ENCODE measurements at regions not wholly inside any gene's neighbourhood (a gene's known extent, or its start where the extent isn't known, plus 50 kb on each side); places are given as distances from the start of the nearest gene placed in this dataset.

DNA sequence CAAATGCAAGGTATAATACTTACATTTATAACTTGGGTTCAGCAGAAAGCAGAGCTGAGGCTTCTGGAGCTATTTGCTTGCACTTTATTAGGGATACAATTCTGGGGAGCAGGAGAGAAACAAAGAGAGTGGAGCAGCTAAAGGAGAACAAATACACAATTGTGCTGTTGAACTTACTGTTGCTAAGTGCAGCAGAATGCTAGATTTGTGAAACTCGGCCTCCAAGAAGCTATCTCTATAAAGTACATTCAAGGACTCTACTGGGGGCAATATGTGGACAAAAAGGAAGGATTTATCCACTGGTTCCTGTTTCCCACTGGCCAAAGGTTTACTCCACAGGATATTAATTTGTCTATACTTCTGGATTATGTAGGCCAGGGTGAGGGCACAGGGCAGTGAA, 86.8 kb downstream of the PPP1R2C start:
- no TSS peak for BruUV-seq (replicated peaks)
- no peak for DNase-seq (ENCODE audit: low read depth, low spot score)
- no peak overlapping the region for H3K4me3 ChIP-seq (replicated peaks in 1 of 2; ENCODE audit: low read depth in 1 of 2, low read length in 2 of 2)
- no peaks in the 10 kb centered on the region for H3K36me3 ChIP-seq (ENCODE audit: control insufficient read depth in 1 of 2, insufficient read depth in 2 of 2, low read length in 2 of 2)
- no peaks in the 10 kb centered on the region for H3K9me3 ChIP-seq (ENCODE audit: control insufficient read depth in 1 of 2, insufficient read depth in 1 of 2, low read depth in 1 of 2, low read length in 2 of 2)
- H2AFZ ChIP-seq (ENCODE audit: low read depth, low read length, poor library complexity, severe bottlenecking): no peak overlapping the region
- H3K4me2 ChIP-seq (ENCODE audit: low read length): no peak overlapping the region
- RAD21 ChIA-PET (ENCODE audit: low non-redundant PET in 1 of 2, low total read pairs in 2 of 2, uncharacterized antibody in 2 of 2, unreplicated experiment in 2 of 2): no interaction called here
- H3K4me1 ChIP-seq (ENCODE audit: control insufficient read depth in 1 of 2, insufficient read depth in 2 of 2, low read length in 2 of 2): no peaks in the 10 kb centered on the region
- POLR2A ChIA-PET: no interaction called here
- no peak overlapping the region for H3K9ac ChIP-seq (ENCODE audit: low read length)
- H3K27me3 ChIP-seq (ENCODE audit: insufficient read depth, low read length): no peaks in the 10 kb centered on the region
- no peaks in the 10 kb centered on the region for H4K20me1 ChIP-seq (ENCODE audit: insufficient read depth)
- no peak for ATAC-seq
- H3K79me2 ChIP-seq (ENCODE audit: insufficient read depth, low read length): no peaks in the 10 kb centered on the region
- TF ChIP-seq, protein P1, sequence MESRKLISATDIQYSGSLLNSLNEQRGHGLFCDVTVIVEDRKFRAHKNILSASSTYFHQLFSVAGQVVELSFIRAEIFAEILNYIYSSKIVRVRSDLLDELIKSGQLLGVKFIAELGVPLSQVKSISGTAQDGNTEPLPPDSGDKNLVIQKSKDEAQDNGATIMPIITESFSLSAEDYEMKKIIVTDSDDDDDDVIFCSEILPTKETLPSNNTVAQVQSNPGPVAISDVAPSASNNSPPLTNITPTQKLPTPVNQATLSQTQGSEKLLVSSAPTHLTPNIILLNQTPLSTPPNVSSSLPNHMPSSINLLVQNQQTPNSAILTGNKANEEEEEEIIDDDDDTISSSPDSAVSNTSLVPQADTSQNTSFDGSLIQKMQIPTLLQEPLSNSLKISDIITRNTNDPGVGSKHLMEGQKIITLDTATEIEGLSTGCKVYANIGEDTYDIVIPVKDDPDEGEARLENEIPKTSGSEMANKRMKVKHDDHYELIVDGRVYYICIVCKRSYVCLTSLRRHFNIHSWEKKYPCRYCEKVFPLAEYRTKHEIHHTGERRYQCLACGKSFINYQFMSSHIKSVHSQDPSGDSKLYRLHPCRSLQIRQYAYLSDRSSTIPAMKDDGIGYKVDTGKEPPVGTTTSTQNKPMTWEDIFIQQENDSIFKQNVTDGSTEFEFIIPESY (IDR thresholded peaks at IDR 0.05; ENCODE audit: extremely low read depth, insufficient replicate concordance, low read length): no peak
- TF ChIP-seq POLR2AphosphoS5 (IDR thresholded peaks at IDR 0.05; ENCODE audit: low read depth, low read length) (no peak), SP1 (IDR thresholded peaks at IDR 0.05; ENCODE audit: low read depth) (no peak), SRF (IDR thresholded peaks at IDR 0.05; ENCODE audit: low read depth) (no peak), SIN3A (IDR thresholded peaks at IDR 0.05; ENCODE audit: low read depth) (no peak), CEBPB (IDR thresholded peaks at IDR 0.05; ENCODE audit: low read depth) (no peak), ZNF274 (IDR thresholded peaks at IDR 0.05; ENCODE audit: low read depth, low read length) (no peak), EZH2phosphoT487 (IDR thresholded peaks at IDR 0.05; ENCODE audit: borderline replicate concordance) (no peak), JUND (IDR thresholded peaks at IDR 0.05) (no peak), ELF1 (IDR thresholded peaks at IDR 0.05; ENCODE audit: borderline replicate concordance, low read depth) (no peak), EGR1 (IDR thresholded peaks at IDR 0.05; ENCODE audit: low read depth) (no peak), TCF7L2 (IDR thresholded peaks at IDR 0.05; ENCODE audit: borderline replicate concordance, extremely low read depth, insufficient read depth, insufficient read length) (no peak), YY1 (IDR thresholded peaks at IDR 0.05; ENCODE audit: extremely low read depth, insufficient replicate concordance, low read depth, low read length) (no peak), FOSL1 (IDR thresholded peaks at IDR 0.05; ENCODE audit: low read depth) (no peak), ZFX (IDR thresholded peaks at IDR 0.05) (no peak), POLR2A (IDR thresholded peaks at IDR 0.05; ENCODE audit: borderline replicate concordance, extremely low read depth, insufficient read depth, insufficient read length) (no peak)
- TF ChIP-seq, protein P2, sequence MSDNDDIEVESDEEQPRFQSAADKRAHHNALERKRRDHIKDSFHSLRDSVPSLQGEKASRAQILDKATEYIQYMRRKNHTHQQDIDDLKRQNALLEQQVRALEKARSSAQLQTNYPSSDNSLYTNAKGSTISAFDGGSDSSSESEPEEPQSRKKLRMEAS (IDR thresholded peaks at IDR 0.05): no peak
- TF ChIP-seq, protein P3, sequence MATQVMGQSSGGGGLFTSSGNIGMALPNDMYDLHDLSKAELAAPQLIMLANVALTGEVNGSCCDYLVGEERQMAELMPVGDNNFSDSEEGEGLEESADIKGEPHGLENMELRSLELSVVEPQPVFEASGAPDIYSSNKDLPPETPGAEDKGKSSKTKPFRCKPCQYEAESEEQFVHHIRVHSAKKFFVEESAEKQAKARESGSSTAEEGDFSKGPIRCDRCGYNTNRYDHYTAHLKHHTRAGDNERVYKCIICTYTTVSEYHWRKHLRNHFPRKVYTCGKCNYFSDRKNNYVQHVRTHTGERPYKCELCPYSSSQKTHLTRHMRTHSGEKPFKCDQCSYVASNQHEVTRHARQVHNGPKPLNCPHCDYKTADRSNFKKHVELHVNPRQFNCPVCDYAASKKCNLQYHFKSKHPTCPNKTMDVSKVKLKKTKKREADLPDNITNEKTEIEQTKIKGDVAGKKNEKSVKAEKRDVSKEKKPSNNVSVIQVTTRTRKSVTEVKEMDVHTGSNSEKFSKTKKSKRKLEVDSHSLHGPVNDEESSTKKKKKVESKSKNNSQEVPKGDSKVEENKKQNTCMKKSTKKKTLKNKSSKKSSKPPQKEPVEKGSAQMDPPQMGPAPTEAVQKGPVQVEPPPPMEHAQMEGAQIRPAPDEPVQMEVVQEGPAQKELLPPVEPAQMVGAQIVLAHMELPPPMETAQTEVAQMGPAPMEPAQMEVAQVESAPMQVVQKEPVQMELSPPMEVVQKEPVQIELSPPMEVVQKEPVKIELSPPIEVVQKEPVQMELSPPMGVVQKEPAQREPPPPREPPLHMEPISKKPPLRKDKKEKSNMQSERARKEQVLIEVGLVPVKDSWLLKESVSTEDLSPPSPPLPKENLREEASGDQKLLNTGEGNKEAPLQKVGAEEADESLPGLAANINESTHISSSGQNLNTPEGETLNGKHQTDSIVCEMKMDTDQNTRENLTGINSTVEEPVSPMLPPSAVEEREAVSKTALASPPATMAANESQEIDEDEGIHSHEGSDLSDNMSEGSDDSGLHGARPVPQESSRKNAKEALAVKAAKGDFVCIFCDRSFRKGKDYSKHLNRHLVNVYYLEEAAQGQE (IDR thresholded peaks at IDR 0.05; ENCODE audit: low read depth): no peak
- TF ChIP-seq, protein P4, sequence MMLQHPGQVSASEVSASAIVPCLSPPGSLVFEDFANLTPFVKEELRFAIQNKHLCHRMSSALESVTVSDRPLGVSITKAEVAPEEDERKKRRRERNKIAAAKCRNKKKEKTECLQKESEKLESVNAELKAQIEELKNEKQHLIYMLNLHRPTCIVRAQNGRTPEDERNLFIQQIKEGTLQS (IDR thresholded peaks at IDR 0.05): no peak
- TF ChIP-seq, protein P5, sequence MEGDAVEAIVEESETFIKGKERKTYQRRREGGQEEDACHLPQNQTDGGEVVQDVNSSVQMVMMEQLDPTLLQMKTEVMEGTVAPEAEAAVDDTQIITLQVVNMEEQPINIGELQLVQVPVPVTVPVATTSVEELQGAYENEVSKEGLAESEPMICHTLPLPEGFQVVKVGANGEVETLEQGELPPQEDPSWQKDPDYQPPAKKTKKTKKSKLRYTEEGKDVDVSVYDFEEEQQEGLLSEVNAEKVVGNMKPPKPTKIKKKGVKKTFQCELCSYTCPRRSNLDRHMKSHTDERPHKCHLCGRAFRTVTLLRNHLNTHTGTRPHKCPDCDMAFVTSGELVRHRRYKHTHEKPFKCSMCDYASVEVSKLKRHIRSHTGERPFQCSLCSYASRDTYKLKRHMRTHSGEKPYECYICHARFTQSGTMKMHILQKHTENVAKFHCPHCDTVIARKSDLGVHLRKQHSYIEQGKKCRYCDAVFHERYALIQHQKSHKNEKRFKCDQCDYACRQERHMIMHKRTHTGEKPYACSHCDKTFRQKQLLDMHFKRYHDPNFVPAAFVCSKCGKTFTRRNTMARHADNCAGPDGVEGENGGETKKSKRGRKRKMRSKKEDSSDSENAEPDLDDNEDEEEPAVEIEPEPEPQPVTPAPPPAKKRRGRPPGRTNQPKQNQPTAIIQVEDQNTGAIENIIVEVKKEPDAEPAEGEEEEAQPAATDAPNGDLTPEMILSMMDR (IDR thresholded peaks at IDR 0.05 in 2 of 3, conservative IDR thresholded peaks at IDR 0.05 in 1 of 3; ENCODE audit: borderline replicate concordance in 1 of 3, insufficient read depth in 1 of 3, low read depth in 2 of 3, low read length in 2 of 3): no peak
- intact Hi-C loops (cut with micrococcal nuclease): no loop called here
- no peak overlapping the region for H3K27ac ChIP-seq (ENCODE audit: low read depth, low read length)
- no peaks in the 10 kb centered on the region for H3K9me2 ChIP-seq (ENCODE audit: insufficient read depth)
- CTCF ChIA-PET: no interaction called here
